Ascending aorta (tissue), 2 donors: ENCODE measurements at regions not wholly inside any gene's neighbourhood (a gene's known extent, or its start where the extent isn't known, plus 50 kb on each side); places are given as distances from the start of the nearest gene placed in this dataset.

Experiments used
- DNase-seq, 2 donors: peaks; one replicate each; pipeline ENCODE4 v3.0.0-alpha.2; 2019; ENCODE audit warnings: low spot score in 2 of 2
- H3K27ac ChIP-seq, 2 donors: fragments of 200-600 bp; sonication (generic); one replicate each; pipeline ENCODE4 v1.5.1; 2016 to 2017; ENCODE audit warnings: mild to moderate bottlenecking in 1 of 2
- H3K27me3 ChIP-seq: fragments of 200-600 bp; sonication (generic); one replicate; pipeline ENCODE4 v1.5.1; 2017
- H3K36me3 ChIP-seq, 2 donors: fragments of 200-600 bp; sonication (generic); one replicate each; pipeline ENCODE4 v1.5.1; 2016
- H3K4me1 ChIP-seq, 2 donors: fragments of 200-600 bp; sonication (generic); one replicate each; pipeline ENCODE4 v1.5.1; 2016 to 2017; ENCODE audit warnings: mild to moderate bottlenecking in 1 of 2
- H3K4me3 ChIP-seq, 2 donors: fragments of 200-600 bp; sonication (generic); one replicate each; pipeline ENCODE4 v1.5.1; 2016 to 2017; ENCODE audit warnings: mild to moderate bottlenecking in 1 of 2
- H3K9me3 ChIP-seq, 2 donors: fragments of 200-600 bp; sonication (generic); one replicate each; pipeline ENCODE4 v1.5.1; 2016
- intact Hi-C: fragments of 100-400 bp; cut with DNase I; formaldehyde crosslinking; loops from one replicate; pipeline ENCODE4 v1.15.1; 2023
- TF ChIP-seq, protein P1 (sequence below), 3 experiments: fragments of 200-600 bp in 2 of 3; fragments of 450-650 bp in 1 of 3; sonication (generic) in 2 of 3; IDR thresholded peaks; one replicate each; pipeline ENCODE4 v1.5.1; 2016 to 2019; ENCODE audit warnings: antibody characterized with exemption in 3 of 3, mild to moderate bottlenecking in 1 of 3, moderate library complexity in 1 of 3

DNA sequence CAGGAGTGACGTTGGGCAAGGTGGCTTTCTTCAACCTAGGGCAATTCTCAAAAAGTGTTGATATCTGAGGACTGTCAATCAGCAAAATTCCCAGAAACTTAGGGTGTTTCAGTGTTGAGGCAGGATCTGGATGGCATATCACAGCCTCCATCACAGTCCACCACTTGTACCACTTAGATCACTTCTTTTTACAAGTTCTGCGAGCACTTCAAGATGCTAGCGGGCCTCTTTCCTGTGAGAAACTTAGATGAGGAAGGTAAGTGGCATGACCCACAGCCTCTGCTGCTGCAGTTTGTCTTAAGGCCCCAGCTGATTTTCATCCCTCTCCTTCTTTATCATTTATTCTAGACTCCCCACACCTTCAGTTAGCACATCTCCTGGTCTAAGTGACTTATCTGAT lies 295.4 kb upstream of the ZNF521 start:
- H3K4me1 ChIP-seq = no peaks in the 10 kb centered on the region
- H3K36me3 ChIP-seq = no peaks in the 10 kb centered on the region
- H3K9me3 ChIP-seq = no peaks in the 10 kb centered on the region
- H3K27me3 ChIP-seq = no peaks in the 10 kb centered on the region
- intact Hi-C loops = no loop called here
- TF ChIP-seq, protein P1, sequence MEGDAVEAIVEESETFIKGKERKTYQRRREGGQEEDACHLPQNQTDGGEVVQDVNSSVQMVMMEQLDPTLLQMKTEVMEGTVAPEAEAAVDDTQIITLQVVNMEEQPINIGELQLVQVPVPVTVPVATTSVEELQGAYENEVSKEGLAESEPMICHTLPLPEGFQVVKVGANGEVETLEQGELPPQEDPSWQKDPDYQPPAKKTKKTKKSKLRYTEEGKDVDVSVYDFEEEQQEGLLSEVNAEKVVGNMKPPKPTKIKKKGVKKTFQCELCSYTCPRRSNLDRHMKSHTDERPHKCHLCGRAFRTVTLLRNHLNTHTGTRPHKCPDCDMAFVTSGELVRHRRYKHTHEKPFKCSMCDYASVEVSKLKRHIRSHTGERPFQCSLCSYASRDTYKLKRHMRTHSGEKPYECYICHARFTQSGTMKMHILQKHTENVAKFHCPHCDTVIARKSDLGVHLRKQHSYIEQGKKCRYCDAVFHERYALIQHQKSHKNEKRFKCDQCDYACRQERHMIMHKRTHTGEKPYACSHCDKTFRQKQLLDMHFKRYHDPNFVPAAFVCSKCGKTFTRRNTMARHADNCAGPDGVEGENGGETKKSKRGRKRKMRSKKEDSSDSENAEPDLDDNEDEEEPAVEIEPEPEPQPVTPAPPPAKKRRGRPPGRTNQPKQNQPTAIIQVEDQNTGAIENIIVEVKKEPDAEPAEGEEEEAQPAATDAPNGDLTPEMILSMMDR (IDR thresholded peaks at IDR 0.05) = no peak
- H3K4me3 ChIP-seq = no peak overlapping the region
- DNase-seq = no peak
- no peak overlapping the region for H3K27ac ChIP-seq

DNA sequence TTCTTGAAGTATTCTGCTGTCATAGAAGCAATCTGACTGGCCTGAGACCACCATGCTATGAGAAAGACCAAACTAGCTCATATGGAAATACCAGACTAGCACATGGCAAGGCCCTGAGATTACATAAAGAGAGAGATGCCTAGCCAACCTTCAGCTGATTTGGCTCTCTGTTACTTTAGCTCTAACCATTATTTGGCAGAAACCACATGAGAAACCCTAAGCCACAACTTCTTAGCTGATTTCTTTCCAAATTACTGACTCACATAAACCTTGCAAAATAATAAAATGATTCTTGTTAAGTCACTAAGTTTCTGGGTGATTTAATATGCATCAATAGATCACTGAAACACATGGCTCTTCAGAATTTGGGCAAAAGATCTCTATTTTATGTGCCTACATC lies 295.0 kb upstream of the ZNF521 start:
- H3K27ac ChIP-seq = no peak overlapping the region
- intact Hi-C loops = no loop called here
- TF ChIP-seq, protein P1 (IDR thresholded peaks at IDR 0.05) = no peak

DNA sequence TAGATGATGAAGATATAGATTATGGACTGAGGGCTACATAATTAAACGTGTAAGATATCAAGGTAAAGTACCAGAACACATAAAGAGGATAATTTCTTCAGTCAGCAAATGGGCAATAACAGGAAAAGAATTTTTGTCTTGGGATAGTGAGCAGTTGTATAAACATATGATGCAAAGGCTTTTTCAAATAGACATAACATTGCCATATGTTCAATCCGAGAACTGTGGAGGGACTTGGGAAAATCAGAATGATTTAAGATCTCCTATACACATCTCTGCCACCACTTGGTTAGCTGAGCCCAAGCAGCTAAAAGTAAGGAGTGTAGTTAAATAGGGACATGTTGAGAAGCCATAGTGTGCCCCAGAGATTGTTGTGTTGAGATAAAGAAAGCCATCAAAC lies 287.6 kb upstream of the ZNF521 start:
- no peaks in the 10 kb centered on the region for H3K27me3 ChIP-seq
- TF ChIP-seq, protein P1 (IDR thresholded peaks at IDR 0.05) = no peak
- H3K9me3 ChIP-seq = no peaks in the 10 kb centered on the region
- intact Hi-C loops = no loop called here
- no peaks in the 10 kb centered on the region for H3K36me3 ChIP-seq
- DNase-seq = no peak
- H3K4me3 ChIP-seq = no peak overlapping the region
- no peak overlapping the region for H3K27ac ChIP-seq
- no peaks in the 10 kb centered on the region for H3K4me1 ChIP-seq

More for the DNA sequence above, 295.0 kb upstream of the ZNF521 start:
- no peaks in the 10 kb centered on the region for H3K36me3 ChIP-seq
- no peaks in the 10 kb centered on the region for H3K9me3 ChIP-seq
- no peaks in the 10 kb centered on the region for H3K4me1 ChIP-seq
- no peak overlapping the region for H3K4me3 ChIP-seq
- no peak for DNase-seq
- no peaks in the 10 kb centered on the region for H3K27me3 ChIP-seq

DNA sequence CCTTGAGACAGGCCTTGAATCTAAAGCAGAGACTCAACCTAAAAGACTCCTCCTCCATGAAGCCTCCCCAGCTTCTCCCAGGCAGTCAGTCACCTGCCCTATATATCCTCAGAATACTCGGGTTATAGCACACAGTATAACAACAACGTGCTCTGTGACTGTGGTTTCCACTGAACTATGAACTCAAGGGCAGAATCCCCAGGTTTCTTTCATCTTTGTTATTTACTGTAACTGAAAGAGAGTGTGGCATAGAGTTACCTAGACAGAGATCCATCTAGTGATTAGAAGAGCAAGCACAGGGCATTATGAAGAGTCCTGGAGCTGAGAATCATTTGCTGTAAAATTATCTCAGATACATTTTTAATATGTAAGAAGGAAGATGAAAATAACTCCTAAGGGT lies 281.6 kb upstream of the ZNF521 start:
- TF ChIP-seq, protein P1 (IDR thresholded peaks at IDR 0.05) = no peak
- H3K9me3 ChIP-seq = no peaks in the 10 kb centered on the region
- H3K4me3 ChIP-seq = no peak overlapping the region
- H3K27ac ChIP-seq = no peak overlapping the region
- intact Hi-C loops = no loop called here
- H3K27me3 ChIP-seq = no peaks in the 10 kb centered on the region
- H3K36me3 ChIP-seq = no peaks in the 10 kb centered on the region
- no peaks in the 10 kb centered on the region for H3K4me1 ChIP-seq
- no peak for DNase-seq

DNA sequence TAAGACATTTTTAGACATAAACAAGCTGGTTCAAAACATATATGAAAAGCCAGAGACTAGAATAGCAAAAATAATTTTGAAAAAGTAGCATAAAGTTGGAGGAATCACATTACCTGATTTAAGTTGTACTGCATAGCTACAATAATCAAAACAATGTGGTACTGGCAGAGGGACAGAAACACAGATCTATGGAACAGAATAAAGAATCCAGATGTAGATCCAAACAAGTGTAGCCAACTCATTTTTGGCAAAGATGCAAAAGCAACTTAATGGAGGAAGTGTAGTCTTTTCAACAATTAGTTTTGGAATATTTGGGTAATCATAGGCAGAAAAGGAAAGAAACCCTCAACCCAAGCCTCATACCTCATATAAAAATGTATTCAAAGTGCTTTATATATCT lies 278.7 kb upstream of the ZNF521 start:
- Histone ChIP-seq H3K4me3 (no peak overlapping the region), H3K36me3 (no peaks in the 10 kb centered on the region), H3K4me1 (no peaks in the 10 kb centered on the region), H3K27ac (no peak overlapping the region), H3K27me3 (no peaks in the 10 kb centered on the region), H3K9me3 (peaks cover 4 to 10% of the 10 kb centered on the region in 2 donors)
- TF ChIP-seq, protein P1 (IDR thresholded peaks at IDR 0.05) = no peak
- no peak for DNase-seq
- intact Hi-C loops = no loop called here

DNA sequence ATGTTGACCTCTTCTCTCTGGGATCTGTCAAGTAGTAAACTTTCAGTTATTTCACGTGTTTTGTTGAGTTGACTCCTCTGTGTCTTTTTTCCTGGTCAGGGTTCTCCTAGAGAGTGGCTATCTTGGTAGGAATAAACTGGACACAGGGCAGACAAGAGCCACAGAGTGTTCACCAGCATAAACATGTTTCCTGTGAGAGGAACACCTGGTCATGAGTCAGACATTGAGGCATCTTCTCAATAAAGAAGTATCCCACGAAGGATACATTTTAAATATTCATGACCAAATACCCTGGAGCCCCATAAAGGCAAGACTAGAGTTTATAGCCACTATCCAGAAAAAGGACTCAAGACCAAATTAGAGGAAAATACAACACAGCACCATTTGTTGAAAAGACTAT lies 269.7 kb upstream of the ZNF521 start:
- no peak overlapping the region for H3K4me3 ChIP-seq
- H3K27ac ChIP-seq = no peak overlapping the region
- H3K9me3 ChIP-seq = peaks cover 0 to 6% of the 10 kb centered on the region in 2 donors
- intact Hi-C loops = no loop called here
- H3K36me3 ChIP-seq = no peaks in the 10 kb centered on the region
- TF ChIP-seq, protein P1 (IDR thresholded peaks at IDR 0.05) = no peak
- DNase-seq = no peak
- no peaks in the 10 kb centered on the region for H3K4me1 ChIP-seq
- H3K27me3 ChIP-seq = no peaks in the 10 kb centered on the region
